ENCODE measurements at regions not wholly inside any gene's neighbourhood (a gene's known extent, or its start where the extent isn't known, plus 50 kb on each side); places are given as distances from the start of the nearest gene placed in this dataset.

DNA sequence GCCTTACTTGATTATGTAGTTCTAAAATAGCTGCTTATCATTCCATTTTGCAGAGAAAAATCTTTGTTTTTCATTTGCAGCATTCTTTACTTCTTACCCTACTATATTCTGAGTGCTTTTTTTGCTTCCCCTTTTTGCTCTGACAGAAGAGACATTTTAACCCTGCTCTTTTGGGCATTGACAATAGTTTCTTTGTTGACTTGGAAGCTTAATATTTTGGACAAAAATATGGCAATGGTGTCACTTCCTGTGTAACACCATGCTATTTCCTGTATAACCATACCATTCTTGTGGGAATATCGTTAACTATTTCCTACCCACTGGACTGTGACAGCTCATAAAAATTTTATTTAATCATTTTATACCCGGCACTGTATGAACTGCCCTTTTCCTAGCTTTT lies 747.1 kb downstream of the CDH8 start:
- no peak overlapping the region for H3K27ac ChIP-seq
- ATAC-seq (replicated peaks in 6 of 8), result no peak
- 9 to 100% (median 88%) methylated on average over 1 to 2 of the region's 2 CpGs; no CpG with 5 or more reads in 1 of the 10 experiments for WGBS, 10 experiments
- in situ Hi-C loops (cut with MboI; ENCODE audit: low pct_unique_long_range_greater_than_20kb in 2 of 9, low sequenced_read_pairs in 9 of 9, unreplicated experiment in 9 of 9), result no loop called here
- no peak overlapping the region for H3K4me3 ChIP-seq
- H3K4me1 ChIP-seq (replicated peaks in 1 of 2), result no peaks in the 10 kb centered on the region

DNA sequence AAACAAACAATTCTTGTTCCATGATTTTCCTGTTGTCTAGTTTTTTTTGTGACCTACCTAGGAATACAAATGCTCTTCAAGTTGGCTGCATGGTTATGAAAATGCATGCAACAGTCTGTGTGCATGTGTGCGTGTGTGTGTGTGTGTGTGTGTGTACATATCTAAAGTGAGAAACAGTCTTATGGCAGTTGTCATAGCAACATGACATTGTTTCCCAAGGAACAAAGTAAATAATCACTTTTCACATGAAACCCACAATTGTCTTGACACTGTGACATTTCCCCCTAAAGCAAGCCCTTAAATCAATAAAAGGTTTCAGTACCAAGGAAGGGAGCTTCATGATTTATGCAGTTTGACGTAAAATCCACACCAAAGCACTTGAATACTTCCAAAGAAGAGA lies 758.4 kb downstream of the CDH8 start:
- ATAC-seq (replicated peaks in 6 of 8), result peak in 3 of 8 experiments; percentile 22 to 57 (median 24)
- Histone ChIP-seq H3K4me1 (replicated peaks in 1 of 2) (peaks cover 6 to 9% of the 10 kb centered on the region in 2 donors), H3K27ac (no peak overlapping the region), H3K4me3 (no peak overlapping the region)
- 0 to 40% (median 17%) methylated on average over 1 to 2 of the region's 2 CpGs; no CpG with 5 or more reads in 1 of the 10 experiments for WGBS, 10 experiments
- in situ Hi-C loops (cut with MboI; ENCODE audit: low pct_unique_long_range_greater_than_20kb in 2 of 9, low sequenced_read_pairs in 9 of 9, unreplicated experiment in 9 of 9), result no loop called here

DNA sequence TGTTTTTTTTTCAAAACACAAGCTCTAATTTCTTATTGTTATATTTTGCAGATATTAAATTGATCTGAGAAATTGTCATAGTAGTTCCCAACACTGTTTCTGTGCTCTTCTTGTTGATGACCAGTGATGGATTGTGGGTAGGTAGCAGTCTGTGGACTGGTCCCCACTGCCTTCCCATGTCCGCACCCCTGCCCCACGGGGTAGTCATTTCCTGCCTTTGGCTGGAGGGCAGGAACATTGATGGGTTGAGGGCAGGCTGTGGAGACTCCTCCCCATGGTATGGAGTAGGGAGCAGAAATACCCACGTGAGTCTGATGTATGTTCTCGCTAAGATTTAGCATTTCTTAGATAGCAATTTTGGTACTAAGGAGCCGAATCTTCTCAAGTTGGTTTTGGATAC lies 762.0 kb downstream of the CDH8 start:
- peaks cover 6 to 9% of the 10 kb centered on the region in 2 donors for H3K4me1 ChIP-seq (replicated peaks in 1 of 2)
- in situ Hi-C loops (cut with MboI; ENCODE audit: low pct_unique_long_range_greater_than_20kb in 2 of 9, low sequenced_read_pairs in 9 of 9, unreplicated experiment in 9 of 9), result no loop called here
- ATAC-seq (replicated peaks in 6 of 8), result no peak
- H3K4me3 ChIP-seq, result no peak overlapping the region
- WGBS, 10 experiments, result 0 to 100% (median 57%) methylated on average over 1 to 5 of the region's 5 CpGs; no CpG with 5 or more reads in 3 of the 10 experiments
- H3K27ac ChIP-seq, result no peak overlapping the region

DNA sequence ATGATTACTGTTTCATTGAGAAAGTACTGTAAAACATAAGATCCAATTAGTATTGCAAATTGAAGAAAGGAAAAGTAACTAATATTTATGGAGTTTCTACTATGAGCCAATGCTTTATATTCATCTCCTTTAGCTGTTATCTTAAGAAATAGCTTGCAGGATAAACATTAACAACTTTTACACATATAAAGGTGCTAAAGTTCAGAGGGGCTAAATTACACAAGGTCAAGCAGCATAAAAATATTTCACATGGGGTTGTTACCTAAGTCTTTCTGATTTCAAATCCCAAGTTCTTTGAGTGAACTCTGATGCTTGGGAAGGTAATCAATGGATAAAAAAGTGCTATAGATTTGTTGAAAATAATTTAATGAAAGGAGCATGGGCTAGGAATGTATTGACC lies 765.5 kb downstream of the CDH8 start:
- no peaks in the 10 kb centered on the region for H3K4me1 ChIP-seq (replicated peaks in 1 of 2)
- in situ Hi-C loops (cut with MboI; ENCODE audit: low pct_unique_long_range_greater_than_20kb in 2 of 9, low sequenced_read_pairs in 9 of 9, unreplicated experiment in 9 of 9), result no loop called here
- no peak overlapping the region for H3K27ac ChIP-seq
- H3K4me3 ChIP-seq, result no peak overlapping the region
- ATAC-seq (replicated peaks in 6 of 8), result no peak

DNA sequence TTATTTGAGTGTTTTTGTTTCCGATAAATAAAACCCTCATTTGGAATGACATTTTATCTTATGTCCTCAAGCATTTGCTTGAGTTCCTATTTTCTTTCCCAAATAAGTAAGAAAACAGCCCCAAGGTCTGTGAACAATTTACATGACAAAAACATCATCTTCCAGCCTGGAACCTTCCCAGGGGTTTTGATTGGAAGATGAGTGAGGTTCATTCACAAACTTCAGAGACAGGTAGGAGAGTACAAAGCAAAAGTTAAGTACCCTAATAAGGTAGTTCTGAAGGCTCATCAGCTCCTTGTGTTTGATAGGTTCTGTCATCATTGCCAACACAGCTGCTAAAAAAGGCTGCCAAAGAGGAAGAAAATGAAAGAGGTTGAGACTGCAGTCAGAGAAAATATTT lies 772.8 kb downstream of the CDH8 start:
- in situ Hi-C loops (cut with MboI; ENCODE audit: low pct_unique_long_range_greater_than_20kb in 2 of 9, low sequenced_read_pairs in 9 of 9, unreplicated experiment in 9 of 9), result no loop called here
- Histone ChIP-seq H3K4me3 (no peak overlapping the region), H3K27ac (no peak overlapping the region), H3K4me1 (replicated peaks in 1 of 2) (no peaks in the 10 kb centered on the region)
- no peak for ATAC-seq (replicated peaks in 6 of 8)
- WGBS, 10 experiments, result 0 to 100% (median 83%) methylated on average over 1 of the region's 1 CpG; no CpG with 5 or more reads in 1 of the 10 experiments

DNA sequence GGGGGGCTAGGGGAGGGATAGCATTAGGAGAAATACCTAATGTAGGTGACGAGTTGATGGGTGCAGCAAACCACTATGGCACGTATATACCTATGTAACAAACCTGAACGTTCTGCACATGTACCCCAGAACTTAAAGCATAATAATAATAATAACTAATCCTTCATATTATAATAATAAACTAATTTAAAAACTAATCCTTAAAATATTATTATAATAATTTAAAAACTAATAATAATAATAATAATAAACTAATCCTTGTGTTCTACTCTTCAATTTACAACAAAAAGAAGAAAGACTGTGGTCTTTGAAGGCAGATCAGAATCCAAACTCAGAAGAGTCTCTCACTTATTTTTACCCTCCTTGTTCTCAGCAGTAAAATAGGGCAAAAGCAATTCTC lies 774.9 kb downstream of the CDH8 start:
- Histone ChIP-seq H3K27ac (no peak overlapping the region), H3K4me1 (replicated peaks in 1 of 2) (no peaks in the 10 kb centered on the region), H3K4me3 (no peak overlapping the region)
- in situ Hi-C loops (cut with MboI; ENCODE audit: low pct_unique_long_range_greater_than_20kb in 2 of 9, low sequenced_read_pairs in 9 of 9, unreplicated experiment in 9 of 9), result no loop called here
- 0 to 100% (median 34%) methylated on average over 1 to 3 of the region's 3 CpGs; no CpG with 5 or more reads in 5 of the 10 experiments for WGBS, 10 experiments
- no peak for ATAC-seq (replicated peaks in 6 of 8)

DNA sequence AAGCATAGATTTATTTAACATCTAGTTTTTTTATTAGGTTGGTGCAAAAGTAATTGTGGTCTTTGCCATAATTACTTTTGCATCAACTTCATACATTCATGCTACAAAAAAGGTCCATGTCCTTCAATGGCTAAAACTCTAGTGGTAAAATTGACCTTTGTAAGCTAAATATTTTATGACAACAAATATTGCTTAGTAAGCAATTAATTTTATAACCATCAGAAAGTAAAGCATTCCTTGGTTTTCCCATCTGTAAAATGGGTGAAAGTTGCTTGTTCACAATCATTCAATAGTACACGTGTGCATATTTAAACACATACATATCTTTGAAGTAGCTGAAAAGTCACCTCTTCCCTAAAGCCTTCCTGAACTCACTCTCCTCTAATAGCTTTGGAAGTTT lies 789.6 kb downstream of the CDH8 start:
- H3K4me3 ChIP-seq, result no peak overlapping the region
- no peak for ATAC-seq (replicated peaks in 6 of 8)
- WGBS, 10 experiments, result 0 to 100% (median 83%) methylated on average over 1 of the region's 1 CpG; no CpG with 5 or more reads in 3 of the 10 experiments
- H3K27ac ChIP-seq, result no peak overlapping the region
- in situ Hi-C loops (cut with MboI; ENCODE audit: low pct_unique_long_range_greater_than_20kb in 2 of 9, low sequenced_read_pairs in 9 of 9, unreplicated experiment in 9 of 9), result no loop called here
- H3K4me1 ChIP-seq (replicated peaks in 1 of 2), result no peaks in the 10 kb centered on the region

DNA sequence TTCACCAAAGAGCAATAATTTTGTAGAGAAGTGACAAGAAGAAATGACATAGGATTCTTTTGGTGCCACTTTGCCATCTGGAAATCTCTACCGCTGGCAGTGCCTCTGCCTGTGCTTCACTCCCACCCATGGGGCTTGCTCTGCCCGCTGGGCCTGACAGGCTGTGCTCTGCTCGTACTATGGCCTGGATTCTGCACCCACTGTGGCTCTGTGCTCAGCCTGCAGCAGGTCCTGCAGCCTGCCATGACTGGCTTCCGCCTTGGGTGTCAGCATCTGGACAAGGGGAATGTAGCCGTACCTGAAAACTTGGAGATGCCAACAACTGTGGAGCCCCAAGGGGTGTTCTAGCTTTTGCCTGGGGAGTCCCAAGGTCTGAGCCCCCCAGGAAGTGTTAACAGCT lies 792.3 kb downstream of the CDH8 start:
- 46 to 100% (median 100%) methylated on average over 1 to 3 of the region's 5 CpGs; no CpG with 5 or more reads in 5 of the 10 experiments for WGBS, 10 experiments
- no peak overlapping the region for H3K27ac ChIP-seq

DNA sequence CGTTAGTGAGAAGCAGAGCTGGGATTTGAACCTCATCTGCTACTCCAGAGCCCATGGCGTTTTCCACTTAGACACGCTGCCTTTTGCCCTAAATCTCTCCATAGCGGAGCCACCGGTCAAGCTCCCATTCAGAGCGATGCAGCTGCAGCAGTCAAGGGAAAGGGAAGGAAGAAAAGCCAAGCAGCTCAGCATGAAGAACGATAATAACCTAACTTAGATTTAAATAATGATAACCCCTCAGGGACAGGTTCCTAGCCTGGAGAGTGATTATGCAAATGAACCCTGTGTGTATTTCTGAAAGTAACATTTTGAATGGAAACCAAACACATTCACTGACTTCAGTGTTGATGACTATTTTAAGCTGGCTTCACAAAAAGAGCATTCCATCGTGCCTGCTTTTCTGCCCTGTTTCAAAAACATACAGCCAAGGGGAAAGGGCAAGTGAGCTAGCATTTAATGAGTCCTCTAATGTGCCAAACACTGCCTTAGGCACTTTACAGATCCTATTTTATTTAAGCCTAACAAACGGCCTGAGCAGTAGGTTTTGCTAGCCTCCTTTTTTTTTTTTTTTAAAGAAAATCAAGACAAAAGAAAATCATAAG lies 798.3 kb downstream of the CDH8 start:
- H3K27ac ChIP-seq, result no peak overlapping the region
- peak in 1 of 8 experiments; percentile 59 for ATAC-seq (replicated peaks in 6 of 8)
- in situ Hi-C loops (cut with MboI; ENCODE audit: low pct_unique_long_range_greater_than_20kb in 2 of 9, low sequenced_read_pairs in 9 of 9, unreplicated experiment in 9 of 9), result no loop called here
- peaks cover 0 to 6% of the 10 kb centered on the region in 2 donors for H3K4me1 ChIP-seq (replicated peaks in 1 of 2)
- no peak overlapping the region for H3K4me3 ChIP-seq
- 10 to 91% (median 39%) methylated on average over 1 to 8 of the region's 9 CpGs for whole genome bisulfite sequencing, 10 experiments

More for the DNA sequence above, 792.3 kb downstream of the CDH8 start:
- no peak overlapping the region for H3K4me3 ChIP-seq
- no peaks in the 10 kb centered on the region for H3K4me1 ChIP-seq (replicated peaks in 1 of 2)
- no peak for ATAC-seq (replicated peaks in 6 of 8)
- in situ Hi-C loops (cut with MboI; ENCODE audit: low pct_unique_long_range_greater_than_20kb in 2 of 9, low sequenced_read_pairs in 9 of 9, unreplicated experiment in 9 of 9), result no loop called here

DNA sequence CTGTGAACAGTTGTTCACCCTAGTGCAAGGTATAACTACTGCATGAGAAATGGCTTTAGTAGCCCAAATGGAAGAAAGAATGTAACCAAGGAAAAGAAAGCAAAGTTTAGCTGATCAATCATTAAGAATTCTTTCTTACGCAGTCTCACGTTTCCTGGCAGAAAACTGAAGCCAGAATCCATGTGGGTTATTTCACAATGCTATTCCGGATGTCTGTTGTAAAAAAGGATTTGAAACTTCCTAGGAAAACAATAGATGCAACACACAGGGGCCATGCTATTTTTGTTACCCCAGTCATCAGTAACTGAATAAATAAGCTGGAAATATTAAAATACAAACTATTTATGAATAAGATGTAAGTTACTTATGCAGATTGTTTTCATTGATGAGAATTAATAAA lies 802.5 kb downstream of the CDH8 start:
- H3K27ac ChIP-seq, result no peak overlapping the region
- 0 to 94% (median 80%) methylated on average over 1 to 3 of the region's 3 CpGs; no CpG with 5 or more reads in 1 of the 10 experiments for WGBS, 10 experiments
- H3K4me3 ChIP-seq, result no peak overlapping the region
- peaks cover 0 to 6% of the 10 kb centered on the region in 2 donors for H3K4me1 ChIP-seq (replicated peaks in 1 of 2)
- ATAC-seq (replicated peaks in 6 of 8), result peak in 1 of 8 experiments; percentile 30
- in situ Hi-C loops (cut with MboI; ENCODE audit: low pct_unique_long_range_greater_than_20kb in 2 of 9, low sequenced_read_pairs in 9 of 9, unreplicated experiment in 9 of 9), result no loop called here

DNA sequence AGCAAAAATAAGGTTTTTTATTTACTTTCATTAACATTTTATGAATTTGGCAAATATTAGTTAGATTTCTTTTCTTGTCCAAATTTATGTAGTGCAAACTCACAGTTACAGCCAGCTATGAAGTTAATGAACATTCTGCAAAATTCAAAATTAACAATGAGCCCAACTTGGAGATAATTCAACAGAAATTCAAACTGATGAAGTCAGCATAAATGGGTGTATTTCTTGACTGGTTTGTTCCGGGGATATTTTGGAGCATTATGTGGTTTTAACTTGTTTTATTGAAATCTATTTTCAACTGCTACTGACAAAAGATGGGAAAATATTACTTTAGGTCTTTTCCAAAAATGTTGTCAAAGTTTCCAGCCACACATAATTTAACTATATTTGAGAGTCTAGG lies 807.9 kb downstream of the CDH8 start:
- Histone ChIP-seq H3K4me1 (replicated peaks in 1 of 2) (peaks cover 0 to 2% of the 10 kb centered on the region in 2 donors), H3K27ac (no peak overlapping the region), H3K4me3 (no peak overlapping the region)
- in situ Hi-C loops (cut with MboI; ENCODE audit: low pct_unique_long_range_greater_than_20kb in 2 of 9, low sequenced_read_pairs in 9 of 9, unreplicated experiment in 9 of 9), result no loop called here
- no peak for ATAC-seq (replicated peaks in 6 of 8)
- 0 to 100% (median 24%) methylated on average over 1 of the region's 1 CpG; no CpG with 5 or more reads in 2 of the 10 experiments for WGBS, 10 experiments

DNA sequence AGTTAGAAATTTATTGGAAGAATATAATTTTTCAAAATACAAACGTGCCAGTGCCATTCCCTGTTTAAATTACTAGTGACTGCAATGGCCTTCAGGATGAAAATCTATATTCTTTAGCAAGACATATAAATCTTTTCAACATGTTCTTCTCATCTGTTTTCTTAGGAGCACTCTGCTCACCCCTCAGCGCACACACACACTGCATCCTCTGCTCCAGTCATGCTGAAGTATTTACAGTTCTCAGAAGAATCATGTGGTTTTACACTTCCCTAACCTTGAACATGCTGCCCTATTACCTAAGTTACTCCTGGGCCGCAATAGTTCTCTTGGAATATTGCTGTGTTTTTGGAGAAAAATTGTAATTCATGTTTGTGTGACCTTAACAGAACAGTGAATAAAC lies 820.6 kb downstream of the CDH8 start:
- H3K4me1 ChIP-seq (replicated peaks in 1 of 2), result peaks cover 3 to 6% of the 10 kb centered on the region in 2 donors
- no peak overlapping the region for H3K27ac ChIP-seq
- H3K4me3 ChIP-seq, result no peak overlapping the region
- WGBS, 10 experiments, result 0 to 100% (median 44%) methylated on average over 1 to 3 of the region's 3 CpGs; no CpG with 5 or more reads in 1 of the 10 experiments
- ATAC-seq (replicated peaks in 6 of 8), result peak in 4 of 8 experiments; percentile 36 to 84 (median 64)
- in situ Hi-C loops (cut with MboI; ENCODE audit: low pct_unique_long_range_greater_than_20kb in 2 of 9, low sequenced_read_pairs in 9 of 9, unreplicated experiment in 9 of 9), result no loop called here

DNA sequence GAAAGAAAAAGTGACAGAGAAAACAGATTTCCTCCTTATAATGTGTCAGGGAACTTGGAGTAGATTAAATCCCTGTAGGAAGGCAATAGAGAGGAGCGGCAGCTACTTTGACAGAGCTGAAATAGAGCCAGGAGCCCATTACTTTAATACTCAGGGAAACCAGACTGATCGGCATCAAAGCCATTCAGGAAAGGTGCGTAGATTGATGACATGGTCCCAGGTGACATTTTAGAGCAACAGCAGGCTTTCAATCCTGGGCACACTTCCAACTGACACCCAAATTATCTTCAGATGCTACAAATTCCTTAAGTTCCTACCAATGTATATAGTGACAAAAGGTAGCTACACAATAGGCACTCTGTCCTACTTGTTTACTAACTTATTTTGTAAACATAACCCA lies 821.5 kb downstream of the CDH8 start:
- Histone ChIP-seq H3K27ac (no peak overlapping the region), H3K4me1 (replicated peaks in 1 of 2) (peaks cover 12 to 14% of the 10 kb centered on the region in 2 donors), H3K4me3 (no peak overlapping the region)
- in situ Hi-C loops (cut with MboI; ENCODE audit: low pct_unique_long_range_greater_than_20kb in 2 of 9, low sequenced_read_pairs in 9 of 9, unreplicated experiment in 9 of 9), result no loop called here
- WGBS, 10 experiments, result 0 to 100% (median 80%) methylated on average over 1 to 2 of the region's 3 CpGs; no CpG with 5 or more reads in 5 of the 10 experiments
- ATAC-seq (replicated peaks in 6 of 8), result no peak

DNA sequence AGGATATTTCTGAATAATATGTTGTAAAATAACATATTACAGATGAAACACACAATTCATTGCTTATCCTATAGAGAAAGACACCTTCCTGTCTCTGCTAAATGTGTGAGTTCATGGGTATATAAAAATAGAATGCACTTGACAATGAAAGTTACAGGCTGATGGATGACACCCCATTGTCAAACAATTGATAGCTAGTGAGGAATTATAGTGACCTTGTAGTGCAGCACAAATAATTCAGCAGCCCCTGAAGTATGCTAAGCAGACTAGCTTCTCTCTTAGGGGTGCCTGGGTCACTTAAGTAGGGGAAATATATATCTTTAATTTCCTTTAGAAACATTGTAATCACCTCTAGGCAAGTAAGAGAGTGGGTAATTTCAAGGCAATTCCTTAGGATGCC lies 826.2 kb downstream of the CDH8 start:
- Histone ChIP-seq H3K4me1 (replicated peaks in 1 of 2) (peaks cover 13 to 18% of the 10 kb centered on the region in 2 donors), H3K27ac (no peak overlapping the region), H3K4me3 (no peak overlapping the region)
- in situ Hi-C loops (cut with MboI; ENCODE audit: low pct_unique_long_range_greater_than_20kb in 2 of 9, low sequenced_read_pairs in 9 of 9, unreplicated experiment in 9 of 9), result no loop called here
- peak in 5 of 8 experiments; percentile 46 to 95 (median 90) for ATAC-seq (replicated peaks in 6 of 8)
